ENCODE measurements at regions not wholly inside any gene's neighbourhood (a gene's known extent, or its start where the extent isn't known, plus 50 kb on each side); places are given as distances from the start of the nearest gene placed in this dataset.

GRCh38 chr5:165187815-165188214, 1682.4 kb downstream of the MAT2B start:
- TF ChIP-seq CTCF (IDR thresholded peaks at IDR 0.05; ENCODE audit: low read depth, low read length, missing control alignments): no peak
- in situ Hi-C loops (cut with HindIII; ENCODE audit: low sequenced_read_pairs): no loop called here
- H3K4me3 ChIP-seq (ENCODE audit: low read depth, low read length): no peak overlapping the region
- no peak for DNase-seq (ENCODE audit: low read depth)

- no peak overlapping the region for H3K4me3 ChIP-seq (ENCODE audit: low read depth, low read length)
- DNase-seq (ENCODE audit: low read depth): no peak
- in situ Hi-C loops (cut with HindIII; ENCODE audit: low sequenced_read_pairs): no loop called here
- TF ChIP-seq CTCF (IDR thresholded peaks at IDR 0.05; ENCODE audit: low read depth, low read length, missing control alignments): no peak
These were observed 1683.2 kb downstream of the MAT2B start for GRCh38 chr5:165188556-165189175.

GRCh38 chr5:165196961-165197360, 1691.5 kb downstream of the MAT2B start:
- no peak for TF ChIP-seq CTCF (IDR thresholded peaks at IDR 0.05; ENCODE audit: low read depth, low read length, missing control alignments)
- in situ Hi-C loops (cut with HindIII; ENCODE audit: low sequenced_read_pairs): no loop called here
- peak; percentile 26 for DNase-seq (ENCODE audit: low read depth)
- no peak overlapping the region for H3K4me3 ChIP-seq (ENCODE audit: low read depth, low read length)

GRCh38 chr5:165201369-165201768, 1696.0 kb downstream of the MAT2B start:
- H3K4me3 ChIP-seq (ENCODE audit: low read depth, low read length): no peak overlapping the region
- peak; percentile 6 for DNase-seq (ENCODE audit: low read depth)
- no peak for TF ChIP-seq CTCF (IDR thresholded peaks at IDR 0.05; ENCODE audit: low read depth, low read length, missing control alignments)
- in situ Hi-C loops (cut with HindIII; ENCODE audit: low sequenced_read_pairs): no loop called here

- in situ Hi-C loops (cut with HindIII; ENCODE audit: low sequenced_read_pairs): no loop called here
- TF ChIP-seq CTCF (IDR thresholded peaks at IDR 0.05; ENCODE audit: low read depth, low read length, missing control alignments): no peak
- peak; percentile 20 for DNase-seq (ENCODE audit: low read depth)
- H3K4me3 ChIP-seq (ENCODE audit: low read depth, low read length): no peak overlapping the region
These were observed 1696.5 kb downstream of the MAT2B start for GRCh38 chr5:165201771-165202518.

GRCh38 chr5:165202519-165202910, 1697.1 kb downstream of the MAT2B start:
- no peak for TF ChIP-seq CTCF (IDR thresholded peaks at IDR 0.05; ENCODE audit: low read depth, low read length, missing control alignments)
- DNase-seq (ENCODE audit: low read depth): no peak
- H3K4me3 ChIP-seq (ENCODE audit: low read depth, low read length): no peak overlapping the region
- in situ Hi-C loops (cut with HindIII; ENCODE audit: low sequenced_read_pairs): no loop called here

Data from astrocyte of the cerebellum (primary cell).